Gastroesophageal sphincter (tissue), 4 donors: ENCODE measurements at regions not wholly inside any gene's neighbourhood (a gene's known extent, or its start where the extent isn't known, plus 50 kb on each side); places are given as distances from the start of the nearest gene placed in this dataset.

Experiments used
- ATAC-seq: fragments of 150-250 bp; one replicate; pipeline ENCODE4 v1.9.1; 2016; ENCODE audit warnings: mild to moderate bottlenecking, moderate library complexity
- H3K27ac ChIP-seq, 4 donors: fragments of 200-600 bp; sonication (generic) in 3 of 4; 1 replicate in 3 of 4; 2 replicates in 1 of 4; pipeline ENCODE4 v1.5.1; 2016 to 2019
- H3K27me3 ChIP-seq: fragments of 200-600 bp; sonication (generic); one replicate; pipeline ENCODE4 v1.5.1; 2019
- H3K36me3 ChIP-seq, 2 donors: fragments of 200-600 bp; sonication (generic); one replicate each; pipeline ENCODE4 v1.5.1; 2019; ENCODE audit warnings: control low read depth in 1 of 2
- H3K4me1 ChIP-seq, 3 donors: fragments of 200-600 bp; sonication (generic); 1 replicate in 2 of 3; 2 replicates in 1 of 3; pipeline ENCODE4 v1.5.1; 2016 to 2019; ENCODE audit warnings: control low read depth in 2 of 3
- H3K4me3 ChIP-seq, 2 donors: fragments of 200-600 bp; sonication (generic); one replicate each; pipeline ENCODE4 v1.5.1; 2019; ENCODE audit warnings: mild to moderate bottlenecking in 1 of 2, moderate library complexity in 1 of 2
- H3K9me3 ChIP-seq, 3 donors: fragments of 200-600 bp; sonication (generic); one replicate each; pipeline ENCODE4 v1.5.1; 2017 to 2019; ENCODE audit warnings: control low read depth in 2 of 3
- CTCF ChIP-seq, 4 experiments: fragments of 200-600 bp in 2 of 4; fragments of 450-650 bp in 2 of 4; sonication (generic) in 1 of 4; IDR thresholded peaks; one replicate each; pipeline ENCODE4 v1.5.1; 2017 to 2019; ENCODE audit warnings: antibody characterized with exemption in 4 of 4, mild to moderate bottlenecking in 2 of 4, moderate library complexity in 2 of 4
- EP300 ChIP-seq: sonication (generic); formaldehyde crosslinking; IDR thresholded peaks from one replicate; pipeline ENCODE4 v1.6.1; 2017; ENCODE audit warnings: antibody characterized with exemption, mild to moderate bottlenecking
- POLR2A ChIP-seq, 2 donors: fragments of 450-650 bp; IDR thresholded peaks; one replicate each; pipeline ENCODE4 v1.6.1; 2017; ENCODE audit warnings: antibody characterized with exemption in 2 of 2, mild to moderate bottlenecking in 2 of 2, moderate library complexity in 1 of 2
- POLR2AphosphoS5 ChIP-seq: sonication (generic); formaldehyde crosslinking; IDR thresholded peaks from one replicate; pipeline ENCODE4 v1.6.1; 2017; ENCODE audit warnings: antibody characterized with exemption
- WGBS, 2 donors: methylation state at CpG; one replicate each; pipeline ENCODE4 v1.1.5; 2018; ENCODE audit warnings: low coverage in 1 of 2; 5-methylcytosine and 5-hydroxymethylcytosine counted together

GRCh38 chrX:124679199-124679598 is 332.8 kb downstream of the SH2D1A start:
- WGBS, 2 donors: 32 to 41% methylated on average over 2 to 3 of the region's 3 CpGs
- ATAC-seq: no peak
- no peak for TF ChIP-seq CTCF (IDR thresholded peaks at IDR 0.05)
- TF ChIP-seq EP300: no peak
- TF ChIP-seq POLR2A (IDR thresholded peaks at IDR 0.05): no peak
- TF ChIP-seq POLR2AphosphoS5: no peak

GRCh38 chrX:124680287-124680686 is 333.9 kb downstream of the SH2D1A start:
- Histone ChIP-seq H3K4me1 (no peaks in the 10 kb centered on the region), H3K4me3 (no peak overlapping the region), H3K27me3 (no peaks in the 10 kb centered on the region), H3K9me3 (no peaks in the 10 kb centered on the region), H3K27ac (no peak overlapping the region), H3K36me3 (no peaks in the 10 kb centered on the region)
- whole genome bisulfite sequencing, 2 donors: 61 to 83% methylated on average over 2 of the region's 2 CpGs
- no peak for TF ChIP-seq EP300
- TF ChIP-seq CTCF (IDR thresholded peaks at IDR 0.05): no peak
- TF ChIP-seq POLR2AphosphoS5: no peak
- no peak for TF ChIP-seq POLR2A (IDR thresholded peaks at IDR 0.05)
- no peak for ATAC-seq

More at GRCh38 chrX:124679199-124679598, 332.8 kb downstream of the SH2D1A start:
- H3K27ac ChIP-seq: no peak overlapping the region
- H3K4me1 ChIP-seq: no peaks in the 10 kb centered on the region
- H3K36me3 ChIP-seq: no peaks in the 10 kb centered on the region
- no peaks in the 10 kb centered on the region for H3K9me3 ChIP-seq
- H3K4me3 ChIP-seq: no peak overlapping the region
- no peaks in the 10 kb centered on the region for H3K27me3 ChIP-seq

- peaks cover 0 to 4% (median 0%) of the 10 kb centered on the region in 3 donors for H3K9me3 ChIP-seq
- ATAC-seq: no peak
- no peaks in the 10 kb centered on the region for H3K4me1 ChIP-seq
- WGBS, 2 donors: 89 to 100% methylated on average over 1 to 3 of the region's 3 CpGs
- H3K36me3 ChIP-seq: no peaks in the 10 kb centered on the region
- H3K4me3 ChIP-seq: no peak overlapping the region
- no peak for TF ChIP-seq POLR2AphosphoS5
- TF ChIP-seq EP300: no peak
- TF ChIP-seq CTCF (IDR thresholded peaks at IDR 0.05): no peak
- no peak for TF ChIP-seq POLR2A (IDR thresholded peaks at IDR 0.05)
- H3K27ac ChIP-seq: no peak overlapping the region
- H3K27me3 ChIP-seq: no peaks in the 10 kb centered on the region
These were observed 344.1 kb downstream of the SH2D1A start for GRCh38 chrX:124690495-124690894.

GRCh38 chrX:124699876-124700275 is 353.5 kb downstream of the SH2D1A start:
- Histone ChIP-seq H3K4me3 (no peak overlapping the region), H3K36me3 (no peaks in the 10 kb centered on the region), H3K9me3 (no peaks in the 10 kb centered on the region), H3K27me3 (no peaks in the 10 kb centered on the region), H3K27ac (no peak overlapping the region), H3K4me1 (no peaks in the 10 kb centered on the region)
- TF ChIP-seq POLR2A (IDR thresholded peaks at IDR 0.05): no peak
- no peak for TF ChIP-seq EP300
- no peak for TF ChIP-seq CTCF (IDR thresholded peaks at IDR 0.05)
- TF ChIP-seq POLR2AphosphoS5: no peak
- no peak for ATAC-seq
- WGBS, 2 donors: 70 to 77% methylated on average over 1 to 2 of the region's 2 CpGs

GRCh38 chrX:124717537-124717936 is 371.2 kb downstream of the SH2D1A start:
- no peaks in the 10 kb centered on the region for H3K27me3 ChIP-seq
- no peak overlapping the region for H3K27ac ChIP-seq
- no peak for TF ChIP-seq POLR2A (IDR thresholded peaks at IDR 0.05)
- no peak for TF ChIP-seq EP300
- no peak for TF ChIP-seq POLR2AphosphoS5
- no peak for TF ChIP-seq CTCF (IDR thresholded peaks at IDR 0.05)
- H3K4me3 ChIP-seq: no peak overlapping the region
- no peaks in the 10 kb centered on the region for H3K4me1 ChIP-seq
- 43% methylated on average over 1 of the region's 1 CpG; no CpG with 5 or more reads in 1 of the 2 donors for WGBS, 2 donors
- H3K9me3 ChIP-seq: no peaks in the 10 kb centered on the region
- no peak for ATAC-seq
- no peaks in the 10 kb centered on the region for H3K36me3 ChIP-seq
